PC-3 (cell line): ENCODE measurements at regions not wholly inside any gene's neighbourhood (a gene's known extent, or its start where the extent isn't known, plus 50 kb on each side); places are given as distances from the start of the nearest gene placed in this dataset.
"Not testable (repeated sequence)": the region's sequence is repeated elsewhere in the genome, so short reads cannot be mapped to it uniquely, and the experiment has no call there.

Source experiments
- ATAC-seq: fragments of 200-7000 bp; cut with Tn5 transposase; 2 replicates; pipeline ENCODE4 v1.9.1; 2020; ENCODE audit warnings: mild to moderate bottlenecking, moderate library complexity
- BruUV-seq: library from RNA; stranded (reverse); fragments of 400-500 nt; replicated peaks from 2 replicates; lab custom pipeline; 2021; lab: Mats Ljungman, UMichigan
- CTCF ChIA-PET: fragments of 300-600 bp; sonication (Branson Sonifier 250); formaldehyde crosslinking; loops from one replicate; lab custom pipeline; 2022; ENCODE audit warnings: antibody characterized with exemption; lab: Charles Lee
- POLR2A ChIA-PET: fragments of 300-600 bp; sonication (Branson Sonifier 250); formaldehyde crosslinking; loops from one replicate; lab custom pipeline; 2022; ENCODE audit warnings: antibody characterized with exemption; ENCODE audit not compliant: unreplicated experiment; lab: Charles Lee
- DNase-seq: peaks from one replicate; pipeline ENCODE4 v3.0.0-alpha.2; 2015
- H2AFZ ChIP-seq: fragments of 300-600 bp; sonication (generic); 2 replicates; pipeline ENCODE4 v1.6.0; 2016; ENCODE audit warnings: antibody characterized with exemption, low read length
- H3F3A ChIP-seq: fragments of 300-600 bp; sonication (generic); one replicate; pipeline ENCODE4 v1.6.0; 2017; ENCODE audit warnings: antibody characterized with exemption, low read length, control low read depth, mild to moderate bottlenecking; ENCODE audit not compliant: unreplicated experiment
- H3K27ac ChIP-seq: fragments of 300-600 bp; sonication (generic); 2 replicates; pipeline ENCODE4 v1.5.1; 2016; ENCODE audit warnings: mild to moderate bottlenecking, low read length
- H3K27me3 ChIP-seq: fragments of 300-600 bp; sonication (generic); 2 replicates; pipeline ENCODE4 v1.6.1; 2016; ENCODE audit warnings: low read length, mixed read lengths
- H3K36me3 ChIP-seq: fragments of 300-600 bp; sonication (generic); 2 replicates; pipeline ENCODE4 v1.6.1; 2016; ENCODE audit warnings: low read depth, mixed run types, low read length, mixed read lengths
- H3K4me1 ChIP-seq: fragments of 300-600 bp; sonication (generic); 2 replicates; pipeline ENCODE4 v1.5.1; 2016; ENCODE audit warnings: low read length; ENCODE audit not compliant: insufficient read depth
- H3K4me2 ChIP-seq: fragments of 300-600 bp; sonication (generic); 2 replicates; pipeline ENCODE4 v1.6.0; 2016; ENCODE audit warnings: low read length
- H3K4me3 ChIP-seq: fragments of 300-600 bp; sonication (generic); 2 replicates; pipeline ENCODE4 v1.5.1; 2016; ENCODE audit warnings: mild to moderate bottlenecking, low read length, mixed read lengths
- H3K79me2 ChIP-seq: fragments of 300-600 bp; sonication (generic); 2 replicates; pipeline ENCODE4 v1.6.1; 2017; ENCODE audit warnings: low read length, mixed read lengths
- H3K9ac ChIP-seq: fragments of 300-600 bp; sonication (generic); 2 replicates; pipeline ENCODE4 v1.6.0; 2016; ENCODE audit warnings: mild to moderate bottlenecking, low read length
- H3K9me2 ChIP-seq: fragments of 300-600 bp; sonication (generic); replicated peaks from 2 replicates; pipeline ENCODE4 v1.6.1; 2016; ENCODE audit warnings: mixed run types, low read length, mixed read lengths
- H3K9me3 ChIP-seq: fragments of 300-600 bp; sonication (generic); 2 replicates; pipeline ENCODE4 v1.6.1; 2016; ENCODE audit warnings: low read length, mixed read lengths
- H4K20me1 ChIP-seq: fragments of 300-600 bp; sonication (generic); 2 replicates; pipeline ENCODE4 v1.6.1; 2016; ENCODE audit warnings: low read length, mixed read lengths
- EZH2 ChIP-seq: fragments of 300-600 bp; sonication (generic); IDR thresholded peaks from one replicate; pipeline ENCODE4 v1.6.1; 2017; ENCODE audit warnings: antibody characterized with exemption, mild to moderate bottlenecking, low read length; ENCODE audit not compliant: unreplicated experiment
- EZH2phosphoT487 ChIP-seq: fragments of 300-600 bp; sonication (generic); IDR thresholded peaks from 2 replicates; pipeline ENCODE4 v1.6.1; 2018; ENCODE audit warnings: mild to moderate bottlenecking, antibody characterized with exemption, low read length, borderline replicate concordance
- intact Hi-C: fragments of 100-400 bp; cut with micrococcal nuclease; formaldehyde crosslinking; loops from 2 replicates; pipeline ENCODE4 v1.9.0; 2023
- TF ChIP-seq, protein P1 (sequence below): fragments of 300-600 bp; sonication (generic); conservative IDR thresholded peaks from 2 replicates; pipeline ENCODE4 v1.5.1; 2017; ENCODE audit warnings: antibody characterized with exemption, low read depth, mild to moderate bottlenecking, low read length

GRCh38 chr10:37496061-37496460 lies 361.3 kb downstream of the ZNF248 start:
- Histone ChIP-seq H3K36me3 (no peaks in the 10 kb centered on the region), H3K27ac (no peak overlapping the region), H3K79me2 (no peaks in the 10 kb centered on the region), H3F3A (no peaks in the 10 kb centered on the region), H3K4me2 (no peak overlapping the region), H2AFZ (no peak overlapping the region), H3K9me2 (no peaks in the 10 kb centered on the region), H3K4me1 (no peaks in the 10 kb centered on the region), H3K4me3 (no peak overlapping the region), H3K9me3 (no peaks in the 10 kb centered on the region), H3K9ac (no peak overlapping the region), H4K20me1 (no peaks in the 10 kb centered on the region), H3K27me3 (no peaks in the 10 kb centered on the region)
- ATAC-seq (no peak), DNase-seq (no peak)
- ChIA-PET CTCF (interaction anchor here (0.6 to 1.7 kb wide), 9 partner anchors 13 to 1882 kb away, joined by 4 to 37 read pairs (median 7); no protein-coding TSS in a partner anchor), POLR2A (no interaction called here)
- intact Hi-C loops = loop anchor here (5.0 kb wide), 2 partner anchors 61 to 224 kb away; no protein-coding TSS in a partner anchor
- no TSS peak for BruUV-seq
- no peak for TF ChIP-seq EZH2
- TF ChIP-seq, protein P1, sequence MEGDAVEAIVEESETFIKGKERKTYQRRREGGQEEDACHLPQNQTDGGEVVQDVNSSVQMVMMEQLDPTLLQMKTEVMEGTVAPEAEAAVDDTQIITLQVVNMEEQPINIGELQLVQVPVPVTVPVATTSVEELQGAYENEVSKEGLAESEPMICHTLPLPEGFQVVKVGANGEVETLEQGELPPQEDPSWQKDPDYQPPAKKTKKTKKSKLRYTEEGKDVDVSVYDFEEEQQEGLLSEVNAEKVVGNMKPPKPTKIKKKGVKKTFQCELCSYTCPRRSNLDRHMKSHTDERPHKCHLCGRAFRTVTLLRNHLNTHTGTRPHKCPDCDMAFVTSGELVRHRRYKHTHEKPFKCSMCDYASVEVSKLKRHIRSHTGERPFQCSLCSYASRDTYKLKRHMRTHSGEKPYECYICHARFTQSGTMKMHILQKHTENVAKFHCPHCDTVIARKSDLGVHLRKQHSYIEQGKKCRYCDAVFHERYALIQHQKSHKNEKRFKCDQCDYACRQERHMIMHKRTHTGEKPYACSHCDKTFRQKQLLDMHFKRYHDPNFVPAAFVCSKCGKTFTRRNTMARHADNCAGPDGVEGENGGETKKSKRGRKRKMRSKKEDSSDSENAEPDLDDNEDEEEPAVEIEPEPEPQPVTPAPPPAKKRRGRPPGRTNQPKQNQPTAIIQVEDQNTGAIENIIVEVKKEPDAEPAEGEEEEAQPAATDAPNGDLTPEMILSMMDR = no peak
- no peak for TF ChIP-seq EZH2phosphoT487

GRCh38 chr10:37495415-37495814 lies 362.0 kb downstream of the ZNF248 start:
- intact Hi-C loops = loop anchor here (1.0 to 5.0 kb wide), 4 partner anchors 61 to 595 kb away; no protein-coding TSS in a partner anchor
- POLR2A ChIA-PET = interaction anchor here (0.6 kb wide), 1 partner anchor 17 kb away, joined by 6 read pairs; no protein-coding TSS in a partner anchor
- Histone ChIP-seq H3K27me3 (no peaks in the 10 kb centered on the region), H3F3A (no peaks in the 10 kb centered on the region), H4K20me1 (no peaks in the 10 kb centered on the region), H3K9ac (no peak overlapping the region), H3K4me1 (peaks cover 2% of the 10 kb centered on the region), H3K79me2 (no peaks in the 10 kb centered on the region), H3K9me3 (no peaks in the 10 kb centered on the region), H3K36me3 (no peaks in the 10 kb centered on the region), H3K4me2 (no peak overlapping the region), H2AFZ (no peak overlapping the region), H3K4me3 (no peak overlapping the region), H3K27ac (no peak overlapping the region), H3K9me2 (no peaks in the 10 kb centered on the region)
- TF ChIP-seq, protein P1 = peak; percentile 98
- no peak for TF ChIP-seq EZH2
- ATAC-seq (peak; percentile 94), DNase-seq (peak; percentile 94)
- CTCF ChIA-PET = interaction anchor here (0.6 to 1.7 kb wide), 23 partner anchors 10 to 1882 kb away, joined by 3 to 37 read pairs (median 5); no protein-coding TSS in a partner anchor
- no TSS peak for BruUV-seq

- H2AFZ ChIP-seq, intact Hi-C loops, H3K36me3 ChIP-seq, H3K9me3 ChIP-seq, ATAC-seq, BruUV-seq, H3K9ac ChIP-seq, H3K9me2 ChIP-seq, H3K4me3 ChIP-seq, H3K27me3 ChIP-seq, H3K79me2 ChIP-seq, H3K27ac ChIP-seq, DNase-seq, H4K20me1 ChIP-seq, POLR2A ChIA-PET, H3K4me2 ChIP-seq: not testable (repeated sequence)
- CTCF ChIA-PET = interaction anchor here (0.6 kb wide), 1 partner anchor 25 kb away, joined by 7 read pairs; no protein-coding TSS in a partner anchor
- Histone ChIP-seq H3F3A (peaks cover 17% of the 10 kb centered on the region), H3K4me1 (peaks cover 20% of the 10 kb centered on the region)
Observed at GRCh38 chr10:37493185-37493796, 364.1 kb downstream of the ZNF248 start.
